ENCODE measurements at regions not wholly inside any gene's neighbourhood (a gene's known extent, or its start where the extent isn't known, plus 50 kb on each side); places are given as distances from the start of the nearest gene placed in this dataset.

DNA sequence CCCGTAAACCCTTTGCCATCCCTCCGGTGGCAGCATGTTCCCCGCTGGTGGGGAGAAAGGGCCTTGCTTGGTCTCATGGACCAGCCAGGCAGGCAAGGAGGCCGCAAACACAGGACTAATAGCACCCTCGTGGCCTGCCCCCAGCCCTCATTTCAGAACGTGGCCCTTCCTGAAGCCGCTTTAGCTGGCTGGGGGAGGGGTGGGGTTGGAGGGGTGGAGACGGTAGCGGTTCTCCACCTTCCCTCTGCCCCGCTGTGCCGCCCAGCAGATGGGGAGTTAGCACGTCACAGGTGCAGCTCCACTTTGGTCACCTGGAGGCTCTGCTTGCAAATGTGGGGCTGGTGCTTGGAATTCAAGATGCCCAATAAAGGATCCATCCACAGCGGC, 59.3 kb upstream of the URI1 start:
- TF ChIP-seq POLR2AphosphoS5 (IDR thresholded peaks at IDR 0.05; ENCODE audit: borderline replicate concordance, low read depth, low read length) (no peak), EZH2 (IDR thresholded peaks at IDR 0.05) (no peak), FOXP2 (optimal IDR thresholded peaks at IDR 0.05; ENCODE audit: control extremely low read depth, extremely low read length, insufficient read depth) (no peak)
